ENCODE measurements at regions not wholly inside any gene's neighbourhood (a gene's known extent, or its start where the extent isn't known, plus 50 kb on each side); places are given as distances from the start of the nearest gene placed in this dataset.

- Mint-ChIP-seq H3K4me3 (no peak overlapping the region), H3K9me3 (no peaks in the 10 kb centered on the region), H3K4me1 (peaks cover 5% of the 10 kb centered on the region), H3K36me3 (ENCODE audit: low read depth) (no peaks in the 10 kb centered on the region), H3K27ac (no peak overlapping the region), H3K27me3 (ENCODE audit: insufficient read depth) (peaks cover 31% of the 10 kb centered on the region)
- Histone ChIP-seq H3K9me3 (ENCODE audit: control insufficient read depth, low read length) (no peaks in the 10 kb centered on the region), H3K36me3 (ENCODE audit: control insufficient read depth, insufficient read depth, low read length) (no peaks in the 10 kb centered on the region), H3K27ac (ENCODE audit: low read depth, low read length) (no peak overlapping the region), H3K4me1 (ENCODE audit: control insufficient read depth, insufficient read depth, low read length) (no peaks in the 10 kb centered on the region), H3K9ac (ENCODE audit: extremely low read depth, low read length, poor library complexity, severe bottlenecking) (no peak overlapping the region), H3K27me3 (ENCODE audit: control insufficient read depth, insufficient read depth, low read length, poor library complexity, severe bottlenecking) (no peaks in the 10 kb centered on the region), H3K4me3 (ENCODE audit: low read length) (no peak overlapping the region)
- WGBS, 2 experiments (ENCODE audit: insufficient coverage in 1 of 2, insufficient read length in 1 of 2): 86 to 92% methylated on average over 1 to 3 of the region's 3 CpGs
- DNase-seq: no peak
- TF ChIP-seq CTCF (conservative IDR thresholded peaks at IDR 0.05): no peak
These were observed 149.4 kb upstream of the TBCA start for GRCh38 chr5:77925503-77925902.

- Histone ChIP-seq H3K36me3 (ENCODE audit: control insufficient read depth, insufficient read depth, low read length) (no peaks in the 10 kb centered on the region), H3K9ac (ENCODE audit: extremely low read depth, low read length, poor library complexity, severe bottlenecking) (no peak overlapping the region), H3K27me3 (ENCODE audit: control insufficient read depth, insufficient read depth, low read length, poor library complexity, severe bottlenecking) (no peaks in the 10 kb centered on the region), H3K4me1 (ENCODE audit: control insufficient read depth, insufficient read depth, low read length) (no peaks in the 10 kb centered on the region), H3K9me3 (ENCODE audit: control insufficient read depth, low read length) (no peaks in the 10 kb centered on the region), H3K4me3 (ENCODE audit: low read length) (no peak overlapping the region), H3K27ac (ENCODE audit: low read depth, low read length) (no peak overlapping the region)
- H3K4me3 Mint-ChIP-seq: no peak overlapping the region
- WGBS, 2 experiments (ENCODE audit: insufficient coverage in 1 of 2, insufficient read length in 1 of 2): 36 to 53% methylated on average over 1 to 3 of the region's 3 CpGs
- H3K4me1 Mint-ChIP-seq: peaks cover 5% of the 10 kb centered on the region
- H3K9me3 Mint-ChIP-seq: no peaks in the 10 kb centered on the region
- DNase-seq: no peak
- H3K36me3 Mint-ChIP-seq (ENCODE audit: low read depth): no peaks in the 10 kb centered on the region
- TF ChIP-seq CTCF (conservative IDR thresholded peaks at IDR 0.05): no peak
- peaks cover 22% of the 10 kb centered on the region for H3K27me3 Mint-ChIP-seq (ENCODE audit: insufficient read depth)
- no peak overlapping the region for H3K27ac Mint-ChIP-seq
These were observed 147.9 kb upstream of the TBCA start for GRCh38 chr5:77924081-77924480.

GRCh38 chr5:77923666-77924065 is 147.5 kb upstream of the TBCA start:
- Histone ChIP-seq H3K4me3 (ENCODE audit: low read length) (no peak overlapping the region), H3K27ac (ENCODE audit: low read depth, low read length) (no peak overlapping the region), H3K4me1 (ENCODE audit: control insufficient read depth, insufficient read depth, low read length) (no peaks in the 10 kb centered on the region), H3K9ac (ENCODE audit: extremely low read depth, low read length, poor library complexity, severe bottlenecking) (no peak overlapping the region), H3K27me3 (ENCODE audit: control insufficient read depth, insufficient read depth, low read length, poor library complexity, severe bottlenecking) (no peaks in the 10 kb centered on the region), H3K36me3 (ENCODE audit: control insufficient read depth, insufficient read depth, low read length) (no peaks in the 10 kb centered on the region), H3K9me3 (ENCODE audit: control insufficient read depth, low read length) (no peaks in the 10 kb centered on the region)
- no peak for DNase-seq
- Mint-ChIP-seq H3K4me1 (peaks cover 5% of the 10 kb centered on the region), H3K36me3 (ENCODE audit: low read depth) (no peaks in the 10 kb centered on the region), H3K4me3 (no peak overlapping the region), H3K9me3 (no peaks in the 10 kb centered on the region), H3K27me3 (ENCODE audit: insufficient read depth) (peaks cover 20% of the 10 kb centered on the region), H3K27ac (no peak overlapping the region)
- TF ChIP-seq CTCF (conservative IDR thresholded peaks at IDR 0.05): no peak
- 86 to 89% methylated on average over 4 of the region's 4 CpGs for WGBS, 2 experiments (ENCODE audit: insufficient coverage in 1 of 2, insufficient read length in 1 of 2)

Data from endodermal cell (in vitro differentiated cells).